ENCODE measurements at regions not wholly inside any gene's neighbourhood (a gene's known extent, or its start where the extent isn't known, plus 50 kb on each side); places are given as distances from the start of the nearest gene placed in this dataset.

DNA sequence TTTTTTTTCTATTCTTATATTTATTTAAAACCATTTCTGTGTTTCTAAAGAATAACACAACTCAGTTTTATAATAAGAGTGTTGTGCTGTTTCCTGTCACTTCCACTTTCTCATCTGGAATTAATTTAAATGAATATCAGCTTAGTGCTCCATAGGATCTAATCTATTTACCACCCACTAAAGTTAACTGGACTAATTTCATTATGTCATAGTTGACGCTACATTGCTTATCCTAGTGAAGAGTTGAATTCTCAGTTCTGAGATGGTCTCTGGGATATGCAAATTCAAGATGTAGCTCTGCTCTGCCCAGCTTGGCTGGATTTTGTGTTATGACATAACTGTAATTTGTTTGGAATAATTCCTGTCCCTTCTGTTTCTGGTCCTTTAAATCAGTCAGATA is 380.1 kb downstream of the METTL15 start:
- Histone ChIP-seq H3K9ac (ENCODE audit: low read length) (no peak overlapping the region), H3K4me3 (ENCODE audit: insufficient read depth, low read depth, low read length) (no peak overlapping the region), H3K36me3 (ENCODE audit: insufficient read depth, low read length) (no peaks in the 10 kb centered on the region), H4K20me1 (ENCODE audit: insufficient read depth, low read length) (no peaks in the 10 kb centered on the region), H3K9me3 (ENCODE audit: insufficient read depth, low read depth, low read length) (no peaks in the 10 kb centered on the region), H3K27ac (ENCODE audit: low read depth, low read length) (no peak overlapping the region), H3K27me3 (ENCODE audit: insufficient read depth, low read length) (no peaks in the 10 kb centered on the region), H3K4me1 (ENCODE audit: insufficient read depth, low read length) (no peaks in the 10 kb centered on the region), H2AFZ (ENCODE audit: low read depth, low read length) (no peak overlapping the region), H3K79me2 (ENCODE audit: insufficient read depth, low read length) (no peaks in the 10 kb centered on the region), H3K4me2 (ENCODE audit: low read length) (no peak overlapping the region)
- no peak overlapping the region for H3K27ac Mint-ChIP-seq (ENCODE audit: unreplicated experiment)
- FAIRE-seq (no peak), DNase-seq (ENCODE audit: low read depth) (no peak)
- TF ChIP-seq EZH2 (IDR thresholded peaks at IDR 0.05; ENCODE audit: insufficient read depth, low read length), result no peak
- TF ChIP-seq, protein P1, sequence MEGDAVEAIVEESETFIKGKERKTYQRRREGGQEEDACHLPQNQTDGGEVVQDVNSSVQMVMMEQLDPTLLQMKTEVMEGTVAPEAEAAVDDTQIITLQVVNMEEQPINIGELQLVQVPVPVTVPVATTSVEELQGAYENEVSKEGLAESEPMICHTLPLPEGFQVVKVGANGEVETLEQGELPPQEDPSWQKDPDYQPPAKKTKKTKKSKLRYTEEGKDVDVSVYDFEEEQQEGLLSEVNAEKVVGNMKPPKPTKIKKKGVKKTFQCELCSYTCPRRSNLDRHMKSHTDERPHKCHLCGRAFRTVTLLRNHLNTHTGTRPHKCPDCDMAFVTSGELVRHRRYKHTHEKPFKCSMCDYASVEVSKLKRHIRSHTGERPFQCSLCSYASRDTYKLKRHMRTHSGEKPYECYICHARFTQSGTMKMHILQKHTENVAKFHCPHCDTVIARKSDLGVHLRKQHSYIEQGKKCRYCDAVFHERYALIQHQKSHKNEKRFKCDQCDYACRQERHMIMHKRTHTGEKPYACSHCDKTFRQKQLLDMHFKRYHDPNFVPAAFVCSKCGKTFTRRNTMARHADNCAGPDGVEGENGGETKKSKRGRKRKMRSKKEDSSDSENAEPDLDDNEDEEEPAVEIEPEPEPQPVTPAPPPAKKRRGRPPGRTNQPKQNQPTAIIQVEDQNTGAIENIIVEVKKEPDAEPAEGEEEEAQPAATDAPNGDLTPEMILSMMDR (IDR thresholded peaks at IDR 0.05; ENCODE audit: insufficient read depth, low read depth, low read length), result no peak
- H3K27me3 Mint-ChIP-seq (ENCODE audit: low read depth, unreplicated experiment), result no peaks in the 10 kb centered on the region
- H3K36me3 Mint-ChIP-seq (ENCODE audit: low read depth, unreplicated experiment), result no peaks in the 10 kb centered on the region
- no peaks in the 10 kb centered on the region for H3K9me3 Mint-ChIP-seq (ENCODE audit: unreplicated experiment)
- H3K4me3 Mint-ChIP-seq (ENCODE audit: unreplicated experiment), result no peak overlapping the region
- H3K4me1 Mint-ChIP-seq (ENCODE audit: low read depth, unreplicated experiment), result no peaks in the 10 kb centered on the region

DNA sequence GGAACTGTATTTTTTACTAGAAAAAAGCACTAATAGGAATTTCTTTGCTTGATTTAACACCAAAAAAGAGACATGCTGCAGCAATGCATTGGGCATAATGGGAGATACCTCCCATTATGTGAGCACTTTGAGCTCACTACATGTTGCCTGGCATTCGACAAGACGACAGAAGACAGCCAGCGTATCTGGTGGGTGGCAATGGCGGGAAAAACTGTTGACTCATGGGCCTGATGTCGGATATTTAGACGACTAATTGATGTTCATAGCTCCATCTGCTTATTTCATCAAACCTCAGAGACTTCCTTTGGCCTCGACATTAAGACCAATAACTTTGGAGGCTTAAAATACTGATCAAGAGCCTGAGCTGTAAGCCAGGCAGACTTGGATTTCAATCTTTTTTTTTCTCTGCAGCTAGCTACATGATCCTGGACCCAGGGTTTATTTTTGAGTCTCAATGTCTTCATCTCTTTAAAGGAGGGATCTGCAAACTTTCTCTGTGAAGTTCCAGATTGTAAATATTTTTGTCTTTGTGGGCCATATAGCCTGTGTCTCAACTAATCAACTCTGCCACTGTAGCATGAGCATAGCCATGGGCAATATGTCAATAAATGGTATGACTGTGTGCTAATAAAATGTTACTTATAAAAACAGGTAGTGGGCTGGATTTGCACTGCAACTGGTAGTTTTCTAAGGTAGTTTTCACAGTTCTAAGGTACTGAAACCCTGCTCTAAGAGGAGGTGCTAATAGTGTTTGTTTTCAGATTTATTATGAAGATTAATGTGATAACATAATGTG is 375.1 kb downstream of the METTL15 start:
- FAIRE-seq (no peak), DNase-seq (ENCODE audit: low read depth) (no peak)
- no peaks in the 10 kb centered on the region for H3K9me3 Mint-ChIP-seq (ENCODE audit: unreplicated experiment)
- peaks cover 4% of the 10 kb centered on the region for H3K27me3 Mint-ChIP-seq (ENCODE audit: low read depth, unreplicated experiment)
- no peak overlapping the region for H3K4me3 Mint-ChIP-seq (ENCODE audit: unreplicated experiment)
- Histone ChIP-seq H3K27me3 (ENCODE audit: insufficient read depth, low read length) (no peaks in the 10 kb centered on the region), H3K9me3 (ENCODE audit: insufficient read depth, low read depth, low read length) (no peaks in the 10 kb centered on the region), H3K4me3 (ENCODE audit: insufficient read depth, low read depth, low read length) (no peak overlapping the region), H3K79me2 (ENCODE audit: insufficient read depth, low read length) (no peaks in the 10 kb centered on the region), H2AFZ (ENCODE audit: low read depth, low read length) (no peak overlapping the region), H3K4me2 (ENCODE audit: low read length) (no peak overlapping the region), H3K4me1 (ENCODE audit: insufficient read depth, low read length) (no peaks in the 10 kb centered on the region), H3K36me3 (ENCODE audit: insufficient read depth, low read length) (no peaks in the 10 kb centered on the region), H3K9ac (ENCODE audit: low read length) (no peak overlapping the region), H3K27ac (ENCODE audit: low read depth, low read length) (no peak overlapping the region), H4K20me1 (ENCODE audit: insufficient read depth, low read length) (no peaks in the 10 kb centered on the region)
- H3K4me1 Mint-ChIP-seq (ENCODE audit: low read depth, unreplicated experiment), result no peaks in the 10 kb centered on the region
- TF ChIP-seq, protein P1 (IDR thresholded peaks at IDR 0.05; ENCODE audit: insufficient read depth, low read depth, low read length), result no peak
- no peak for TF ChIP-seq EZH2 (IDR thresholded peaks at IDR 0.05; ENCODE audit: insufficient read depth, low read length)
- H3K36me3 Mint-ChIP-seq (ENCODE audit: low read depth, unreplicated experiment), result no peaks in the 10 kb centered on the region
- H3K27ac Mint-ChIP-seq (ENCODE audit: unreplicated experiment), result no peak overlapping the region

DNA sequence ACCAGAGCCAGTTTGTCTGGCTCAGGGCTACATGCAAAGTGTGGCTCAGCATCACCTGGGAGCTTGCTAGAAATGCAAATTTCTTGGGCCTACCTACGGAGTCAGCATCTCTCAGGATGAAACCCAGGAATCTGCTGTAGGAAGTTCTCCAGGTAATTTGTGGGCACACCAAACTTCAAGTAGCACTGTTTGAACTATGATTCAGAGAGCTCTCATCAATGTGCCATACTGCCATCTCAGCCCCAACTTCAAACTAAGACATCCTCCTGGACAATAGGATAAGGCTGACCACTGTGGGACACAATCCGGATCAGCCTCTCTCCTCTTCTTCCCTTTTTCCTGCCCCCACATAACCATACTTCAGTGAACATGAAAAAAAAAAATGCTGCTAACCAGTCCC is 374.5 kb downstream of the METTL15 start:
- Mint-ChIP-seq H3K27me3 (ENCODE audit: low read depth, unreplicated experiment) (peaks cover 4% of the 10 kb centered on the region), H3K9me3 (ENCODE audit: unreplicated experiment) (no peaks in the 10 kb centered on the region), H3K27ac (ENCODE audit: unreplicated experiment) (no peak overlapping the region), H3K4me1 (ENCODE audit: low read depth, unreplicated experiment) (no peaks in the 10 kb centered on the region), H3K36me3 (ENCODE audit: low read depth, unreplicated experiment) (no peaks in the 10 kb centered on the region), H3K4me3 (ENCODE audit: unreplicated experiment) (no peak overlapping the region)
- no peaks in the 10 kb centered on the region for H3K79me2 ChIP-seq (ENCODE audit: insufficient read depth, low read length)
- no peak overlapping the region for H3K9ac ChIP-seq (ENCODE audit: low read length)
- DNase-seq (ENCODE audit: low read depth) (no peak), FAIRE-seq (no peak)
- TF ChIP-seq, protein P1 (IDR thresholded peaks at IDR 0.05; ENCODE audit: insufficient read depth, low read depth, low read length), result no peak
- TF ChIP-seq EZH2 (IDR thresholded peaks at IDR 0.05; ENCODE audit: insufficient read depth, low read length), result no peak
- no peaks in the 10 kb centered on the region for H3K9me3 ChIP-seq (ENCODE audit: insufficient read depth, low read depth, low read length)
- H3K27ac ChIP-seq (ENCODE audit: low read depth, low read length), result no peak overlapping the region
- H2AFZ ChIP-seq (ENCODE audit: low read depth, low read length), result no peak overlapping the region
- H3K27me3 ChIP-seq (ENCODE audit: insufficient read depth, low read length), result no peaks in the 10 kb centered on the region
- H3K4me3 ChIP-seq (ENCODE audit: insufficient read depth, low read depth, low read length), result no peak overlapping the region
- no peaks in the 10 kb centered on the region for H4K20me1 ChIP-seq (ENCODE audit: insufficient read depth, low read length)
- no peaks in the 10 kb centered on the region for H3K36me3 ChIP-seq (ENCODE audit: insufficient read depth, low read length)
- H3K4me2 ChIP-seq (ENCODE audit: low read length), result no peak overlapping the region
- no peaks in the 10 kb centered on the region for H3K4me1 ChIP-seq (ENCODE audit: insufficient read depth, low read length)
